GM19025 (cell line): ENCODE measurements at regions not wholly inside any gene's neighbourhood (a gene's known extent, or its start where the extent isn't known, plus 50 kb on each side); places are given as distances from the start of the nearest gene placed in this dataset.

Experiments used
- ATAC-seq: cut with Tn5 transposase; IDR thresholded peaks from one replicate; pipeline ENCODE4 v1.9.1; 2021; ENCODE audit warnings: mild to moderate bottlenecking, low read depth, moderate library complexity; ENCODE audit not compliant: unreplicated experiment

DNA sequence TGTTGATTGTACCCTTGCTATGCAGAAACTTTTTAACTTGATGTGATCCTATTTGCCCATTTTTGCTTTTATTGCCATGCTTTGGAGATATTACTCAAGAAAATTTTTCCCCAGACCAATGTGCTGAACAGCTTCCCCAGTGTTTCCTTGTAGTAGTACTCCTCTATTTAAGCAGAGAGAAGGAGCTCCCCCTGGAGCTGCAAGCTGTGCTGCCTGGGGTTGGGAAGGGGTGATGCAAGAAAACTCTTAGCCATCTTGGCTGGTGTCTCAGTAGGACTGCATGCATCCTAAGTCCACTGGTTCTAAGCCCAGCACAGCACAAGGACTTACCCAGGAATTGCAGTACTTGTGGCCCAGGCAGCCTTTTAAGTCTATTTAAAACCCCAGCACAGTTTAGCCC, 121.6 kb downstream of the NTMT2 start:
- no peak for ATAC-seq

DNA sequence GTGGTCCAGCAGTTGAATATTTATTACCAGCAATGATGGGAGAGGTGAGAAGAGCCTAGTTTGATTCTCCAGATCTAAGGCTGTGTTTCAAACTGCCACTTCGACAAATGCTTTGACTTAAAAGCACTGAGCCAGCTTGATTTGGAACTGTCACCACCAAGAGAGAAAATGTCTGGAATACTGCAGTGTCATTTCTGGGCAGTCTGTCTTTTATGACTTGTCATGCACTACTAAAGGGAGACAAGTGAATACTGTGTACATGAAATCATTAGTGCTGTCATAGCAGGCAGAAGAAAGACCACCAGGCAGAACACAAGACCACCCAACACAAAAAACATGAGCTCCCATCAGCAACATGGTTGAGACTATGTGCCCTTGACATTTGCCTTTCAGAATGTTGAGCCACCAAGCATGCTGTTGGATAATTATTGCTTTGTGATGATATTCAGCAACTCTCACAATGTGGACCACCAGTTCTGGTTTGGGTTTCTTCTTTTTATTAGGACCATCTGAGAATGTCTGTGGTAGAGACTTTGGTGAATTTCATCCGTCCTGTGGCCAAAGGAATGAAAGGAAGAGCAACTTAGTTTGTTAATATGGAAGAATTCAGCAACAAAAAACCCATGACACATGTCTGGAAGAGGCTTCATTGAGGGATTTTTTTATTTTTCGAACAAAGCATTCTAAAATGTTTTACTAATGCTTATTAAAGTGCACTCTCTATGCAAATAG, 125.8 kb downstream of the NTMT2 start:
- no peak for ATAC-seq

DNA sequence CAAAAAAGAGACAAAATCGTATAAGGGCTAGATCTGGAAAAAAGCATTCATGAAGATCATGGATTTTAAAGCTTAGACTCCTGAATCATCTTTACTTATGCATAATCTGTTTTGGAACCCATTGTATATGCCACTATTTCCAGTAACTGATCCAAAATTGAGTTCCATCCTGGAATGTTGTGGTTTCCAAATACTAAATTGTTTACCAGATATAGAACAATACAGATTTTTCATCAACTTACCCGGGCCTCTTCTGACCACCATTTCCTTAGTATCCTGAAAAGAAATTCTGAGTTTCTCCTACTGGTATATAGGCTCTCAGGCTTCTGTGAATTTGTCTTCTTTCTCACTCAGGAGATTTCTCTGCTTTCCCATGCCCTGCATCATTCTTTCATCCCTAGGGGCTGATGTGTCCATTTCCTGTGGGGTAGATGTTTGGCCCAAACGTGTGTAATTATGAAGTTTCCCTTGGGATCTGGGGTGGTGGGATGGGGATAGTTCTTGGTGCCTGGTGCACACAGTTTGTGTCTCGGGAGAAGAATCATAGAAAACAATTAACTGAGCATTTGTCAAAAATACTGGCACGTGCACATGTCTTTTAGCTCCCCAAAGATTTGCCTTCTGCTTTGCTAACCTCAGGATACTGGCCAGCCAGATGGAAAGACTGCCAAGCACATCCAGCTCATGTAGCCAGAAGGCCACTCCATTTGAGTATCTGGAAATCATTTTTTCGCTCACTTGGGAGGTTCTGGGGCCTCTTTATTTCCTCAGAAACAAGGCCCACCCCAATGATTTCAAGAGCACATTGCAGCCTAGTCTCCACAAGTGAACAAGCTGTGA, 127.8 kb downstream of the NTMT2 start:
- ATAC-seq = no peak

- no peak for ATAC-seq
Measured at GRCh38 chr1:170274131-170274501, 128.4 kb downstream of the NTMT2 start.

DNA sequence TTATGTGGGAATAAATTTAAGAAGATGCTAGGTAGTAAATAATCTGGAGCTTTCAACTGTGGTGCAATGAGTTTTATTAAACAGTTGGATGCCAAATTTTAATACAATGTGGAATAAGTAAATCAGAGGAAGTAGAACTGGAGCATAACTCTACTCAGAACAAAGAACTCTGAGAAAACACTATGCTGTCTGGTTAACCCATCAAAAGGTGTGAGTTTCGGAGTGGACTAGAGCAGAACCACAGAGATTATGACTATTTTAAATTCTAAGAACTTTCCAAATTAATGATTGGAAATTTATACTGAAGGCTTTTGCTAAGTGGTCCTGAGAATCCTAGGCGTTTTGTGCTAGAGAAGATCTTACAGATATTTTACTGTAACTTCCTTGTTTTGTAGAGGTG, 132.2 kb downstream of the NTMT2 start:
- ATAC-seq = no peak

- no peak for ATAC-seq
Measured at GRCh38 chr1:170284016-170284415, 138.3 kb downstream of the NTMT2 start.

DNA sequence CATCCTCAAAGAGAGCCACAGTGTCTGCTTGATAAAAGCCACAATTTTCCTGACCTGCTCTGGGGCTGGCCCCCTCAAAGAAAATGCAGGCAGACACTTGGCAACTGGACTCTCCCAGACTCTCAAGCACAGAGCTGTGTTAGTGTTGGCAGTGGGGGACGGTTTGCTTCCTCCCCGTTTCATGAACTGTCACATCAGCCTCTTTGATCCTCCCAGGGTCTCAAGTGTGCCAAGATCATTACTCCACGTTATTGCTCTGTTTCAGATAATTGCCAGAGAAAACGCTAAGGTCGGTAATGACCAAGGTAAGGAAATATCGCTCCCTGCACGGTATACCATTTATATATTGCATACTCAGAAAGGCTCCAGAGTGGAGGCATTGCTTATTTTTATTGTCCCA, 138.8 kb downstream of the NTMT2 start:
- no peak for ATAC-seq

- no peak for ATAC-seq
Measured at GRCh38 chr1:170284951-170285350, 139.2 kb downstream of the NTMT2 start.

DNA sequence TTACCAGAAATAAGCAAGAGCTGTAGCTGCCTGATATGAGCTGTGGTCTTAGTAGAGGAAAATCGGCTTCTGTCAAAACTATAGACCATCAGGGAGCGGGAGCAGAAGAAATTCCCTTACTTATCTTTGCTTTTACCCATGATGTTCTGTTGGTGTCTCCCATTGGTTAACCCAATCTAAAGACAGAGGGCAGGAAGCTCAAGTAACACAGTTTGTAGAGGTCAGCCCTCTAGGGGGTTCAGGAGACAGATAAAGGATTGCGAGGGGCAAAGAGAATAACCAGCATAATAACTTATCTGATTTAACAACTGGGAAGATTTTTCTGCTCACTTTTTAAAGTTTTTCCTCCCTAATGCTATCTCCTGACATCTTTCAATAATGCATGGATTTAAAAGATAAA, 142.4 kb downstream of the NTMT2 start:
- ATAC-seq = no peak

DNA sequence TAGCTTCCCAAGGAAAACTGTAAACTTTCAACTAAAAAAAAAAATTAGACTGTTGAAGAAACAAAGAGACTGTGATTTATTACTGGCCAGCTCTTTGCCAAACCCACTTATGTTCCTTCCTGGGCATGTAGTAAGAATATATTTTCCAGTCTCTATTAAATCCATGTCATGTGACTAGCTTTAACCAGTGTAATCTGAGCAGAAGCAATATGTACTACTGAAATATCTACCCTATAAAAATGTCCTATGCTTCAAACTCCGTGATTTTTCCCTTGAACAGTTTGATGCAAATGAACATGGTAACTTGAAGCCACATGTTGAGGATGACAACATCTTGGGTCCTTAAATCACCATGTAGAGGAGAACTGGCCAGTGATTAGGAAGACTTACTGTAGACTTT, 144.5 kb downstream of the NTMT2 start:
- ATAC-seq = no peak

- ATAC-seq = no peak
Measured at GRCh38 chr1:170290991-170291390, 145.2 kb downstream of the NTMT2 start.

DNA sequence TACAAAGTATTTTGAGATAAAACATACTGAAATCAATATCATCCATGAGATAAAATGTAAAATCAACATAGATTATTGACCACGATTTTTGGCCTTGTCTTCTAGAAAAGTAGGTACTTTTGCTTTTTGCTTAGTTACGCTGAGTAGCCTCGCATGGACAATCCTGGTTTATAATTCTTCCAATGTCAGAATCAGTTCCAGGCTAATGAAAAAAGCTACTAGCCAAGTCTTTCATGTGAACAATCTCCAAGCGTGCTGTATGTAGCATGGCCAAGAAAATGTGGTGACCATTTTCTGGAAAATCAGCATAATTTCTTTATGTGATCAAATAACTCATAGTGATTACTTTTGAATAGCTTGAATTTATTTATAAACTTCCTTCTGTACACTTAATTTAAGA, 145.8 kb downstream of the NTMT2 start:
- ATAC-seq = no peak

- ATAC-seq = no peak
Measured at GRCh38 chr1:170296211-170296610, 150.5 kb downstream of the NTMT2 start.

GRCh38 chr1:170296642-170297041, 150.9 kb downstream of the NTMT2 start:
- no peak for ATAC-seq

DNA sequence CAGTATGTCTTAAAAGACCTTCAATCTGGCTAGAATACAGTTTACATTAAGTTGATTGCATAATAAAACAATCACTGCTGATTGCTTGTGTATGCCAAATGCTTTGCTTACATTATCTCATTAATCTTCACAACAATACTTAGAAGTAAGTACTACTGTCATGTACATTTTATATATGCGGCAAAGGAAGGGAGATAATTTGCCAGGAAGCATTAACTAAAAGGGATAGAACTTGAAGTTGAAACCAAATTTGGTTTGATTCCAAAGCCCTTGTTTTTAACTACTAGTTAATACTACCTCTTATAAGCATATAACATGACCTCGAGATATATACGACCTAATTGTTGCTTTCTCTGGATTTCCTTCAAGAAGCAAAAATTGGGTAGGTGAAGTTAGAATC, 155.8 kb downstream of the NTMT2 start:
- ATAC-seq = no peak

GRCh38 chr1:170303034-170303433, 157.3 kb downstream of the NTMT2 start:
- no peak for ATAC-seq

GRCh38 chr1:170305777-170306512, 160.2 kb downstream of the NTMT2 start:
- ATAC-seq = no peak

DNA sequence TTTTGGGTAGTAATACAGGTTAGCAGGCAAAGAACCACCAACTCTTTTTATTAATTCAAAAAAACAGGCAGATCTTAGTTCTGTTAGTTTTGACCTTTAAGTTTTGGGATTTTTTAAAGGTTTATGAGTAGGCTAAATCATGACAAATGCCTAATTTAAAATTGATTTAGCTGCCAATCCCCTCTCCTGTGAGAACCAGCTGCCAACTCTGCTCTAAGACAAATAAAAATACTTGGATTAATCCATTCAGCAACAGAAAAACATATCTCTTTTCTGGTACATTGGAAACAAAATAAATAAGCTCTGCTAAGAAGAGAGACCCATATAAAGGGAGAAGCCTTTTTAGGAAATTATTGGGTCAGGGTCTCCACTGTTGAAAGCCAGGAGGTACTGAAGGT, 160.8 kb downstream of the NTMT2 start:
- no peak for ATAC-seq

DNA sequence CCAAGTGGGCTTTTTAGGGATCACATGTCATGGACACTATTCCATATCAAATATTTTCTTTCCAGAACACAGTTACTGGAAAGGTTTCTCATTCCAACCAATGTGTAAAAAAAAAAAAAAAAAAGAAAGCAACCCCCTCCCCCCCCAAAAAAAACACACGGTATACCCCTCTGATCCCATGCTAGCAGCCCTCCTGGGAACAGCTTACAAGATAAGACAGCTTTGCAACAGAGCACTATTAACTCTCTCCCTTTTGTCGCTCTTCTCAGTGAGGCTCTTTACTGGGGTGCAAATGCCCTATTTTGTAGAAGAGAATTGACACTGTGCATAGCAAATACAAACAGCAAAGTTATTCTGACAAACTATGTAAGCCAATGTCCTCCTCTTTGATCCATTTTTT, 161.2 kb downstream of the NTMT2 start:
- ATAC-seq = no peak

GRCh38 chr1:170307426-170307825, 161.7 kb downstream of the NTMT2 start:
- no peak for ATAC-seq

GRCh38 chr1:170309389-170310013, 163.7 kb downstream of the NTMT2 start:
- no peak for ATAC-seq
